ENCODE measurements at regions not wholly inside any gene's neighbourhood (a gene's known extent, or its start where the extent isn't known, plus 50 kb on each side); places are given as distances from the start of the nearest gene placed in this dataset.

DNA sequence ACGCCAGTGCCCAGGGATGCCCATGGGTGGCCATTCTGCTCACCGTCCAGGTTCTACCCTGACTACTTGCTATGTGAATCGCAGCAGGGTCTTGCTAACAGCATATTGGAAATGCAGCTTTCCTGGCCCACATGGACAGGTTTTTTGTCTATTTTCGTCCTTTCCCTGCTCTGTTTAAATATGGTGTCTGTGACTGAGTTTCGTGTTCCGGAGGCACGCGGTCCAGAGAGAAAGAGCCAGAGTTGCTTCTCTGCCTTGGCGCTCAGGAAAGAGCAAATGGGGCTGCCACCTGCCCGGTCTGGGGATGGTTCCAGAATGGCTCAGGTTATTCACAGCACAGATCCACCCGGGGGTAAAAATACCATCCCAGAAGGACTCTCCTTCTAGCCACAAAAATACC is 456.2 kb downstream of the BCL11A start:
- intact Hi-C loops (cut with micrococcal nuclease), result no loop called here
- Mint-ChIP-seq H3K4me3 (no peak overlapping the region), H3K4me1 (no peaks in the 10 kb centered on the region), H3K36me3 (no peaks in the 10 kb centered on the region), H3K27ac (no peak overlapping the region), H3K27me3 (peaks cover 0 to 2% of the 10 kb centered on the region in 2 donors), H3K9me3 (peaks cover 0 to 4% (median 0%) of the 10 kb centered on the region in 8 donors)
- POLR2A ChIA-PET (ENCODE audit: partially characterized antibody), result no interaction called here
- no peak overlapping the region for H3K4me3 ChIP-seq (ENCODE audit: low read length in 2 of 2)
- H3K36me3 ChIP-seq (ENCODE audit: insufficient read depth, low read length), result no peaks in the 10 kb centered on the region
- no peaks in the 10 kb centered on the region for H3K9me3 ChIP-seq (ENCODE audit: control insufficient read depth in 1 of 2, low read length in 2 of 2)
- no peak for DNase-seq
- CTCF ChIA-PET (ENCODE audit: partially characterized antibody), result no interaction called here
- H3K27ac ChIP-seq (ENCODE audit: low read depth, low read length), result no peak overlapping the region
- H3K4me1 ChIP-seq (ENCODE audit: insufficient read depth, low read length), result no peaks in the 10 kb centered on the region
- no peaks in the 10 kb centered on the region for H3K27me3 ChIP-seq (ENCODE audit: insufficient read depth, low read length)

DNA sequence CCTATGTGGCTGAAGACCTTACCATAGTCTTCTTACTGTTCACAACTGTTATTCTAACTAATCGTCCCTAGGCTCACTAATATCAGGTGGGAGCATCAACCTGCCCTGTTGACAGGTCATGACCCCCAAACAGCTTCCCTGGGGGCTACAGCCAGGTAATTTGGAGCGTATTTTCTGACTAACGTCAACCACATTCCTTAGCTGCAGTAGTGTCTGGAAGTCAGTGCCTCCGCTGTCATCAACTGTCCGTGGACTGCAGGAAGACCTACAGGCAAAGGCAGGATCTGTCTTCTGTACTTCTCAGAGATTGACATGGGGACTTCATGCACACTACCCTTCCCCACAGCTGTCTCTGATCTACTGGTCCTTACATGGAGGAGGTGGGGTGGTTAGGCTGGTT is 456.9 kb downstream of the BCL11A start:
- no peak overlapping the region for H3K27ac Mint-ChIP-seq
- Histone ChIP-seq H3K36me3 (ENCODE audit: insufficient read depth, low read length) (no peaks in the 10 kb centered on the region), H3K27ac (ENCODE audit: low read depth, low read length) (no peak overlapping the region), H3K9me3 (ENCODE audit: control insufficient read depth in 1 of 2, low read length in 2 of 2) (no peaks in the 10 kb centered on the region), H3K4me3 (ENCODE audit: low read length in 2 of 2) (no peak overlapping the region), H3K27me3 (ENCODE audit: insufficient read depth, low read length) (no peaks in the 10 kb centered on the region), H3K4me1 (ENCODE audit: insufficient read depth, low read length) (no peaks in the 10 kb centered on the region)
- CTCF ChIA-PET (ENCODE audit: partially characterized antibody), result no interaction called here
- H3K36me3 Mint-ChIP-seq, result no peaks in the 10 kb centered on the region
- intact Hi-C loops (cut with micrococcal nuclease), result no loop called here
- no peak for DNase-seq
- H3K27me3 Mint-ChIP-seq, result peaks cover 0 to 2% of the 10 kb centered on the region in 2 donors
- POLR2A ChIA-PET (ENCODE audit: partially characterized antibody), result no interaction called here
- H3K4me1 Mint-ChIP-seq, result no peaks in the 10 kb centered on the region
- peaks cover 0 to 4% (median 0%) of the 10 kb centered on the region in 8 donors for H3K9me3 Mint-ChIP-seq
- H3K4me3 Mint-ChIP-seq, result no peak overlapping the region

DNA sequence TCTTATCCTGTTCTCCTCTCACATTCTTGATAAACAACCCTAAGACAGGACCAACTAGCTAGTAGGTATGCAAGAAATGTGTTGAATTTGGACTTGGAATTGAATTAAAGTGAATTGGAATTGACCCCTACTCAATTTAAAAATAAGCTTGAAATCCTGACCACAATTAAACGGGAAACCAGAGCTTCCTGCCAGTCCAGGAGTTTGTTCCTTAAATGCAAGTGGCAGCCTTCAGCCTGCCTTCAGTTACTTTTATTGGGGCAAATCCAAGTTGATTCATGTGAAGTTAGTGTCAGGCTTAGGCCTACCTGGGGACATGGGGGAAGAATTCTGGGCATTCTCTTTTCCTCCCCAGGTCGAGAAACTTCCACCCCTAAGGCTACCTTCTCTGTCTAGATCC is 457.6 kb downstream of the BCL11A start:
- no peaks in the 10 kb centered on the region for H3K36me3 Mint-ChIP-seq
- Histone ChIP-seq H3K4me1 (ENCODE audit: insufficient read depth, low read length) (no peaks in the 10 kb centered on the region), H3K4me3 (ENCODE audit: low read length in 2 of 2) (no peak overlapping the region), H3K36me3 (ENCODE audit: insufficient read depth, low read length) (no peaks in the 10 kb centered on the region), H3K27ac (ENCODE audit: low read depth, low read length) (no peak overlapping the region), H3K27me3 (ENCODE audit: insufficient read depth, low read length) (no peaks in the 10 kb centered on the region), H3K9me3 (ENCODE audit: control insufficient read depth in 1 of 2, low read length in 2 of 2) (no peaks in the 10 kb centered on the region)
- CTCF ChIA-PET (ENCODE audit: partially characterized antibody), result no interaction called here
- intact Hi-C loops (cut with micrococcal nuclease), result no loop called here
- DNase-seq, result no peak
- H3K27ac Mint-ChIP-seq, result no peak overlapping the region
- H3K27me3 Mint-ChIP-seq, result peaks cover 0 to 2% of the 10 kb centered on the region in 2 donors
- H3K9me3 Mint-ChIP-seq, result peaks cover 0 to 4% (median 0%) of the 10 kb centered on the region in 8 donors
- no peaks in the 10 kb centered on the region for H3K4me1 Mint-ChIP-seq
- H3K4me3 Mint-ChIP-seq, result no peak overlapping the region
- POLR2A ChIA-PET (ENCODE audit: partially characterized antibody), result no interaction called here

DNA sequence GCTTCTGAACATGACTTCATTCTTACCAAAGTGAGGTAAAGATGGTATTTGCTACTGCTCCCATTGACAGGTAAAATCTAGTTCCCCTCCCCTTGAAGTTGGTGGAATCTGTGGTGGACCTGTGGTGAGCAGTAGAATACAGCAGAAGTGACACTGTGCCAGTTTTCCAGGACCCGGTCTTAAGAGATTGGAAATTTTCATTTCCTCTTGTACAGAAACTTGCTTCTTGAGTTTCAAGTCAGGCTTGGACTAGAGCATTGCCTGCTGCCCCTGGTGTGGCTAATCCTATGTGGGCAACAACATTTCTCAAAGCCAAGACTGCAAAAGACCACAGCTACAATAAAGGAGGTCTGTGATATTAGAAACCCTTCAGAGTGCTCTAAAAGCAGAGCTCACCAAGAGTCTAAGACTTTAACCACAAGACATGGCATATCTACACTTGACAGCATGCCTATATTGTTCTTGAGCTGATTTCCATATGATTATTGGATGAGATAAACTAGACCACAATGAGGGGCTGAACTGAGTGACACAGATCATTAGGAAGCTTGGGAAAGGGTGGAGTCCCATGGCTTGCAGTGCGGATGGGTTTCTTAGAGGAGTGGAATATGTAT is 458.1 kb downstream of the BCL11A start:
- Mint-ChIP-seq H3K36me3 (no peaks in the 10 kb centered on the region), H3K27me3 (peaks cover 0 to 2% of the 10 kb centered on the region in 2 donors)
- no peak overlapping the region for H3K4me3 ChIP-seq (ENCODE audit: low read length in 2 of 2)

DNA sequence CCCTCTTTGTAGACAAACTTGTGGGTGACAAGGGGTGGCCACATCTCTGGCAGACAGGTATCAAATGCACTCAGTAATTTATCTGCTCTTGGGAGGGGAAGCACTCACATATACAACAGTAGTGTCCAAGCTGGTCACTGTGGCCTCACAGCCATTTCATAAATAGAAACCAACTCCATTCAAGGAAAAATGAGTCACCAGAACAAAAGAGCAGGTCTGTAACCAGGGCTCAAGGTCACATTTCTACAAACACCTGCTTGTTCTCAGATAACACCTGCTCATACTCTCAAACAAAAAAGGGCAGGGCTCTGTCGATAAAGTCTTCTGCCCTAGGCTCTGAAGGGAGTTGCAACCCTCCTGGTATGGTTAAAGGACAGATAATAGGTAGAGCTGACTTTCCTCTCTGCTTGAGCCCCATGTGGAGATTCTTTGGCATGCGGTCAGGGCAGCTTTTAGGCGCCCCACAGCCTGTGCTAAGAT is 459.0 kb downstream of the BCL11A start:
- intact Hi-C loops (cut with micrococcal nuclease), result no loop called here
- Histone ChIP-seq H3K9me3 (ENCODE audit: control insufficient read depth in 1 of 2, low read length in 2 of 2) (no peaks in the 10 kb centered on the region), H3K27me3 (ENCODE audit: insufficient read depth, low read length) (no peaks in the 10 kb centered on the region), H3K4me3 (ENCODE audit: low read length in 2 of 2) (no peak overlapping the region), H3K27ac (ENCODE audit: low read depth, low read length) (no peak overlapping the region), H3K4me1 (ENCODE audit: insufficient read depth, low read length) (no peaks in the 10 kb centered on the region), H3K36me3 (ENCODE audit: insufficient read depth, low read length) (no peaks in the 10 kb centered on the region)
- no peak for DNase-seq
- Mint-ChIP-seq H3K9me3 (peaks cover 0 to 5% (median 0%) of the 10 kb centered on the region in 8 donors), H3K27ac (no peak overlapping the region), H3K4me3 (no peak overlapping the region), H3K27me3 (peaks cover 0 to 2% of the 10 kb centered on the region in 2 donors), H3K4me1 (no peaks in the 10 kb centered on the region), H3K36me3 (no peaks in the 10 kb centered on the region)
- POLR2A ChIA-PET (ENCODE audit: partially characterized antibody), result no interaction called here
- CTCF ChIA-PET (ENCODE audit: partially characterized antibody), result no interaction called here

More for the DNA sequence above, 458.1 kb downstream of the BCL11A start:
- Mint-ChIP-seq H3K27ac (no peak overlapping the region), H3K4me1 (no peaks in the 10 kb centered on the region), H3K9me3 (peaks cover 0 to 5% (median 0%) of the 10 kb centered on the region in 8 donors), H3K4me3 (no peak overlapping the region)
- Histone ChIP-seq H3K4me1 (ENCODE audit: insufficient read depth, low read length) (no peaks in the 10 kb centered on the region), H3K27ac (ENCODE audit: low read depth, low read length) (no peak overlapping the region), H3K27me3 (ENCODE audit: insufficient read depth, low read length) (no peaks in the 10 kb centered on the region), H3K9me3 (ENCODE audit: control insufficient read depth in 1 of 2, low read length in 2 of 2) (no peaks in the 10 kb centered on the region), H3K36me3 (ENCODE audit: insufficient read depth, low read length) (no peaks in the 10 kb centered on the region)
- no peak for DNase-seq
- CTCF ChIA-PET (ENCODE audit: partially characterized antibody), result no interaction called here
- intact Hi-C loops (cut with micrococcal nuclease), result no loop called here
- POLR2A ChIA-PET (ENCODE audit: partially characterized antibody), result no interaction called here

DNA sequence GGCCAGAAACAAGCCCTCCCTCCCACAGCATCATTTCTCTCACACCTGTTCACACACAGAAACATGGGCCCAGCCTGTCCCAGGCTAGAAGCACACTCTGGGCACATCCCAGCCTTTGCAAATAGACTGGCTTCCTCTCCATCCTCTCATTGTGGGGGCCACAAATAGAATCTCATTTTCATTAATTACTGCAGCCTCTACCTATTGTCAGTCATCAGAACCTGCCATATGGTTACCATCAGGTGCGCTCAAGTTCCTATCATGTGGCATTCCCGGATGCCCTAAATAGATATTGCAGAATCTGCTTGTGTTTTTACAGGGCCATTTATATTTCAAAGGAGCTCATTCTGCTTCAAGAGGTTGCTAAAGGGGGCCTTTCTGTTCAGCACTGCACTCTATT is 460.7 kb downstream of the BCL11A start:
- Histone ChIP-seq H3K4me3 (ENCODE audit: low read length in 2 of 2) (no peak overlapping the region), H3K36me3 (ENCODE audit: insufficient read depth, low read length) (no peaks in the 10 kb centered on the region), H3K27me3 (ENCODE audit: insufficient read depth, low read length) (no peaks in the 10 kb centered on the region), H3K27ac (ENCODE audit: low read depth, low read length) (no peak overlapping the region), H3K4me1 (ENCODE audit: insufficient read depth, low read length) (no peaks in the 10 kb centered on the region), H3K9me3 (ENCODE audit: control insufficient read depth in 1 of 2, low read length in 2 of 2) (no peaks in the 10 kb centered on the region)
- H3K9me3 Mint-ChIP-seq, result peaks cover 0 to 5% (median 0%) of the 10 kb centered on the region in 8 donors
- POLR2A ChIA-PET (ENCODE audit: partially characterized antibody), result no interaction called here
- no peaks in the 10 kb centered on the region for H3K36me3 Mint-ChIP-seq
- no peak overlapping the region for H3K4me3 Mint-ChIP-seq
- CTCF ChIA-PET (ENCODE audit: partially characterized antibody), result no interaction called here
- H3K27ac Mint-ChIP-seq, result no peak overlapping the region
- DNase-seq, result no peak
- intact Hi-C loops (cut with micrococcal nuclease), result no loop called here
- H3K4me1 Mint-ChIP-seq, result no peaks in the 10 kb centered on the region
- no peaks in the 10 kb centered on the region for H3K27me3 Mint-ChIP-seq

DNA sequence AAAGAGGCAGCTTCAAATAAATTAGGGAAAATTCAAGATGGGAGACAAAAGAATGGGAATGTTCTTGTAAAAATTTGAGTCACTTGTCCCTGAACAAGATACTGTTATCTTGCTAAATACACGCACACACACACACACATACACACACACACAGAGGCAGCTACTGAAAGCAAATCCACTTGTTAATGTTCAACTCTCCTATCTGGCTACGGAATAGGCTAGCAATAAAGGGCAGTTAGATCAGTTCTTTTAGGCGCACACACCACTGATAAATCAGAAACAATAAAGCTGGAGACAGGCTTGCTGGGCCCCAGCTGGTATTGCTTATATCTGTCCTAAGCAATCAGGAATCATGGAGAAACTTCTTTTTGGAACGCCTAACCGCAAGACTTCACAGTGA is 461.6 kb downstream of the BCL11A start:
- H3K27ac Mint-ChIP-seq, result no peak overlapping the region
- H3K4me3 Mint-ChIP-seq, result no peak overlapping the region
- no peaks in the 10 kb centered on the region for H3K27me3 ChIP-seq (ENCODE audit: insufficient read depth, low read length)
- no peaks in the 10 kb centered on the region for H3K4me1 Mint-ChIP-seq
- no peaks in the 10 kb centered on the region for H3K4me1 ChIP-seq (ENCODE audit: insufficient read depth, low read length)
- peaks cover 0 to 2% (median 0%) of the 10 kb centered on the region in 8 donors for H3K9me3 Mint-ChIP-seq
- intact Hi-C loops (cut with micrococcal nuclease), result no loop called here
- POLR2A ChIA-PET (ENCODE audit: partially characterized antibody), result no interaction called here
- H3K27ac ChIP-seq (ENCODE audit: low read depth, low read length), result no peak overlapping the region
- no peaks in the 10 kb centered on the region for H3K27me3 Mint-ChIP-seq
- CTCF ChIA-PET (ENCODE audit: partially characterized antibody), result no interaction called here
- DNase-seq, result no peak
- no peaks in the 10 kb centered on the region for H3K36me3 Mint-ChIP-seq
- H3K4me3 ChIP-seq (ENCODE audit: low read length in 2 of 2), result no peak overlapping the region
- no peaks in the 10 kb centered on the region for H3K36me3 ChIP-seq (ENCODE audit: insufficient read depth, low read length)
- H3K9me3 ChIP-seq (ENCODE audit: control insufficient read depth in 1 of 2, low read length in 2 of 2), result no peaks in the 10 kb centered on the region

DNA sequence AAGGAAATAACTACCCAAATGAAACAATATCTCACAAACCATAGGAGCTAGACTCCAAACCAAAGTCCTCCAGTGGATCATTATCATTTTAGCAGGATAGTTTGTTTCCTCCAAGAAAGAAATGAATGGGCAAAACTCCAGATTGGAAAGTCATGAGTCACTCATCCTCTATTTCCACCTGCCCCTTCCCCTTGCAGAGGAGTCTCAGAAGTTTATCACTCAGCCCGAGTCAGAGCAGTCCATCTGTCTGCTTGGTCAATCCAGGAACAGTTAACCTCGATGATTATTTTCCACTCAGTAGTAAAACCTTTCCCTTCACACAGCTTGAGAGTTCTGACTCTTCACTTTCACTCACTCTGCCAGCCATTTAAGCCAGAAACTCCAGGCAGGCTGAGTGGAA is 462.2 kb downstream of the BCL11A start:
- no peaks in the 10 kb centered on the region for H3K27me3 ChIP-seq (ENCODE audit: insufficient read depth, low read length)
- ChIA-PET CTCF (ENCODE audit: partially characterized antibody) (no interaction called here), POLR2A (ENCODE audit: partially characterized antibody) (no interaction called here)
- H3K36me3 ChIP-seq (ENCODE audit: insufficient read depth, low read length), result no peaks in the 10 kb centered on the region
- no peak for DNase-seq
- H3K4me3 ChIP-seq (ENCODE audit: low read length in 2 of 2), result no peak overlapping the region
- H3K4me1 ChIP-seq (ENCODE audit: insufficient read depth, low read length), result no peaks in the 10 kb centered on the region
- Mint-ChIP-seq H3K4me1 (no peaks in the 10 kb centered on the region), H3K9me3 (peaks cover 0 to 2% (median 0%) of the 10 kb centered on the region in 8 donors), H3K4me3 (no peak overlapping the region), H3K27me3 (no peaks in the 10 kb centered on the region), H3K27ac (no peak overlapping the region), H3K36me3 (no peaks in the 10 kb centered on the region)
- intact Hi-C loops (cut with micrococcal nuclease), result no loop called here
- no peak overlapping the region for H3K27ac ChIP-seq (ENCODE audit: low read depth, low read length)
- H3K9me3 ChIP-seq (ENCODE audit: control insufficient read depth in 1 of 2, low read length in 2 of 2), result no peaks in the 10 kb centered on the region
